CD14-positive monocyte (primary cell): ENCODE measurements at regions not wholly inside any gene's neighbourhood (a gene's known extent, or its start where the extent isn't known, plus 50 kb on each side); places are given as distances from the start of the nearest gene placed in this dataset.

Experiments
- DNase-seq, 3 donors: peaks; one replicate each; pipeline ENCODE4 v3.0.0-alpha.2; 2011 to 2022
- H2AFZ ChIP-seq: 2 replicates; pipeline ENCODE4 v1.6.0; 2012; ENCODE audit warnings: mild to moderate bottlenecking, low read depth, low read length, inconsistent platforms; ENCODE audit not compliant: insufficient read depth, poor library complexity, severe bottlenecking
- H3K27ac ChIP-seq, 2 donors: 1 replicate in 1 of 2; 2 replicates in 1 of 2; pipeline ENCODE4 v1.5.1; 2012 to 2013; ENCODE audit warnings: low read length in 2 of 2, control low read depth in 1 of 2, inconsistent platforms in 1 of 2, low read depth in 1 of 2, mild to moderate bottlenecking in 1 of 2
- H3K27me3 ChIP-seq, 2 donors: one replicate each; pipeline versions ENCODE4 v1.6.0 to v1.6.1; 2011 to 2013; ENCODE audit warnings: low read length in 2 of 2; ENCODE audit not compliant: control insufficient read depth in 2 of 2, insufficient read depth in 2 of 2
- H3K36me3 ChIP-seq, 2 donors: replicated peaks in 1 of 2; 1 replicate in 1 of 2; 2 replicates in 1 of 2; pipeline versions ENCODE4 v1.5.1 to v1.6.1; 2012 to 2013; ENCODE audit warnings: low read length in 2 of 2, control low read depth in 1 of 2, inconsistent platforms in 1 of 2, mild to moderate bottlenecking in 1 of 2; ENCODE audit not compliant: insufficient read depth in 2 of 2, control insufficient read depth in 1 of 2
- H3K4me1 ChIP-seq, 2 donors: 1 replicate in 1 of 2; 2 replicates in 1 of 2; pipeline versions ENCODE4 v1.5.1 to v1.6.1; 2012 to 2013; ENCODE audit warnings: low read length in 2 of 2, control low read depth in 1 of 2, inconsistent platforms in 1 of 2, mild to moderate bottlenecking in 1 of 2, moderate library complexity in 1 of 2; ENCODE audit not compliant: insufficient read depth in 2 of 2, control insufficient read depth in 1 of 2
- H3K4me2 ChIP-seq: replicated peaks from 2 replicates; pipeline ENCODE3; 2012; ENCODE audit warnings: low read length, moderate library complexity, mild to moderate bottlenecking; ENCODE audit not compliant: poor library complexity, severe bottlenecking; ENCODE audit errors: extremely low read depth
- H3K4me3 ChIP-seq, 3 experiments: fragments of 200-600 bp in 1 of 3; sonication (generic) in 1 of 3; replicated peaks in 1 of 3; 1 replicate in 2 of 3; 2 replicates in 1 of 3; pipeline ENCODE4 v1.5.1; 2011 to 2013; ENCODE audit warnings: low read length in 3 of 3, mild to moderate bottlenecking in 3 of 3, control low read depth in 2 of 3, low read depth in 2 of 3, inconsistent platforms in 1 of 3, moderate library complexity in 1 of 3
- H3K79me2 ChIP-seq: 2 replicates; pipeline ENCODE4 v1.6.0; 2012; ENCODE audit warnings: mild to moderate bottlenecking, control low read depth, inconsistent platforms, low read length, moderate library complexity; ENCODE audit not compliant: insufficient read depth
- H3K9ac ChIP-seq: 2 replicates; pipeline ENCODE4 v1.6.0; 2017; ENCODE audit warnings: low read length, mild to moderate bottlenecking; ENCODE audit not compliant: insufficient read depth, poor library complexity, severe bottlenecking
- H3K9me3 ChIP-seq, 2 donors: replicated peaks in 1 of 2; 1 replicate in 1 of 2; 2 replicates in 1 of 2; pipeline versions ENCODE4 v1.5.1 to v1.6.1; 2012 to 2013; ENCODE audit warnings: low read length in 2 of 2, control low read depth in 1 of 2; ENCODE audit not compliant: control insufficient read depth in 1 of 2, insufficient read depth in 1 of 2
- H4K20me1 ChIP-seq: 2 replicates; pipeline ENCODE4 v1.6.0; 2012; ENCODE audit warnings: mild to moderate bottlenecking, low read length, control low read depth, moderate library complexity; ENCODE audit not compliant: insufficient read depth
- H3K27ac Mint-ChIP-seq, 7 donors: one replicate each; pipeline ENCODE4 v1.8.0; 2020; ENCODE audit warnings: mild to moderate bottlenecking in 7 of 7, mixed read lengths in 7 of 7, moderate library complexity in 6 of 7, inconsistent platforms in 2 of 7
- H3K27me3 Mint-ChIP-seq, 3 donors: one replicate each; pipeline ENCODE4 v1.8.0; 2021 to 2022; ENCODE audit warnings: low read depth in 3 of 3, mild to moderate bottlenecking in 3 of 3, mixed read lengths in 3 of 3, moderate library complexity in 3 of 3, inconsistent platforms in 1 of 3
- H3K36me3 Mint-ChIP-seq, 2 donors: one replicate each; pipeline ENCODE4 v1.8.0; 2020; ENCODE audit warnings: mixed read lengths in 2 of 2, inconsistent platforms in 1 of 2, mild to moderate bottlenecking in 1 of 2
- H3K4me1 Mint-ChIP-seq: one replicate; pipeline ENCODE4 v1.8.0; 2020; ENCODE audit warnings: mild to moderate bottlenecking, mixed read lengths
- H3K4me3 Mint-ChIP-seq, 2 donors: one replicate each; pipeline ENCODE4 v1.8.0; 2020; ENCODE audit warnings: mild to moderate bottlenecking in 2 of 2, mixed read lengths in 2 of 2, moderate library complexity in 1 of 2
- H3K9me3 Mint-ChIP-seq, 7 donors: one replicate each; pipeline ENCODE4 v1.8.0; 2020 to 2022; ENCODE audit warnings: mixed read lengths in 7 of 7, mild to moderate bottlenecking in 6 of 7, moderate library complexity in 6 of 7, inconsistent platforms in 2 of 7
- CTCF ChIP-seq: fragments of 200-600 bp; IDR thresholded peaks from one replicate; pipeline ENCODE4 v1.8.0; 2022; ENCODE audit warnings: antibody characterized with exemption, mild to moderate bottlenecking
- WGBS: methylation state at CpG from one replicate; pipeline ENCODE4 v1.1.5; 2013; ENCODE audit warnings: missing lambda C conversion rate; ENCODE audit not compliant: insufficient coverage; 5-methylcytosine and 5-hydroxymethylcytosine counted together
- intact Hi-C, 2 donors: fragments of 100-400 bp; cut with micrococcal nuclease; formaldehyde crosslinking; loops; one replicate each; pipeline versions ENCODE4 v1.15.0 to v1.15.1; 2023

GRCh38 chr13:37202264-37202663 lies 96.8 kb upstream of the CSNK1A1L start:
- intact Hi-C loops, result no loop called here
- peaks cover 7 to 13% of the 10 kb centered on the region in 2 donors for H3K9me3 ChIP-seq
- H4K20me1 ChIP-seq, result no peaks in the 10 kb centered on the region
- no peak overlapping the region for H3K4me3 ChIP-seq
- H3K27me3 ChIP-seq, result no peaks in the 10 kb centered on the region
- no peaks in the 10 kb centered on the region for H3K27me3 Mint-ChIP-seq
- H3K27ac ChIP-seq, result no peak overlapping the region
- no peak for DNase-seq
- H2AFZ ChIP-seq, result no peak overlapping the region
- no peaks in the 10 kb centered on the region for H3K4me1 Mint-ChIP-seq
- no peaks in the 10 kb centered on the region for H3K4me1 ChIP-seq
- no peak overlapping the region for H3K9ac ChIP-seq
- H3K36me3 ChIP-seq, result no peaks in the 10 kb centered on the region
- no peaks in the 10 kb centered on the region for H3K36me3 Mint-ChIP-seq
- TF ChIP-seq CTCF, result no peak
- H3K4me3 Mint-ChIP-seq, result no peak overlapping the region
- H3K79me2 ChIP-seq, result no peaks in the 10 kb centered on the region
- no peak overlapping the region for H3K27ac Mint-ChIP-seq
- H3K9me3 Mint-ChIP-seq, result peaks cover 0 to 10% (median 6%) of the 10 kb centered on the region in 7 donors
- H3K4me2 ChIP-seq, result no peak overlapping the region
- no CpG with 5 or more reads among the region's 2 CpGs for WGBS

- Mint-ChIP-seq H3K27me3 (no peaks in the 10 kb centered on the region), H3K4me3 (no peak overlapping the region), H3K27ac (no peak overlapping the region), H3K9me3 (peaks cover 3 to 10% (median 6%) of the 10 kb centered on the region in 7 donors), H3K4me1 (no peaks in the 10 kb centered on the region), H3K36me3 (no peaks in the 10 kb centered on the region)
- Histone ChIP-seq H4K20me1 (no peaks in the 10 kb centered on the region), H3K4me1 (no peaks in the 10 kb centered on the region), H3K27me3 (no peaks in the 10 kb centered on the region), H3K79me2 (no peaks in the 10 kb centered on the region), H2AFZ (no peak overlapping the region), H3K4me2 (no peak overlapping the region), H3K27ac (no peak overlapping the region), H3K9me3 (peaks cover 7 to 13% of the 10 kb centered on the region in 2 donors), H3K36me3 (no peaks in the 10 kb centered on the region), H3K9ac (no peak overlapping the region), H3K4me3 (no peak overlapping the region)
- intact Hi-C loops, result no loop called here
- no peak for TF ChIP-seq CTCF
- DNase-seq, result no peak
- 83% methylated on average over 2 of the region's 5 CpGs for WGBS
Measured at GRCh38 chr13:37201081-37201480, 95.6 kb upstream of the CSNK1A1L start.
